GM19351 (cell line): ENCODE measurements at regions not wholly inside any gene's neighbourhood (a gene's known extent, or its start where the extent isn't known, plus 50 kb on each side); places are given as distances from the start of the nearest gene placed in this dataset.

Experiments
- ATAC-seq: cut with Tn5 transposase; IDR thresholded peaks from one replicate; pipeline ENCODE4 v1.9.1; 2021; ENCODE audit warnings: mild to moderate bottlenecking, moderate library complexity; ENCODE audit not compliant: unreplicated experiment

- ATAC-seq, result no peak
Observed at GRCh38 chr11:45062115-45062514, 84.3 kb upstream of the PRDM11 start.

- no peak for ATAC-seq
Observed at GRCh38 chr11:45062974-45063635, 83.3 kb upstream of the PRDM11 start.

- no peak for ATAC-seq
Observed at GRCh38 chr11:45063669-45064068, 82.8 kb upstream of the PRDM11 start.

- no peak for ATAC-seq
Observed at GRCh38 chr11:45067966-45068365, 78.5 kb upstream of the PRDM11 start.

GRCh38 chr11:45071232-45071631 is 75.2 kb upstream of the PRDM11 start:
- no peak for ATAC-seq

- ATAC-seq, result no peak
Observed at GRCh38 chr11:45073685-45074141, 72.7 kb upstream of the PRDM11 start.

GRCh38 chr11:45075519-45075918 is 70.9 kb upstream of the PRDM11 start:
- ATAC-seq, result no peak

- no peak for ATAC-seq
Observed at GRCh38 chr11:45075952-45076351, 70.5 kb upstream of the PRDM11 start.

GRCh38 chr11:45076761-45077160 is 69.7 kb upstream of the PRDM11 start:
- ATAC-seq, result no peak

- no peak for ATAC-seq
Observed at GRCh38 chr11:45078236-45079074, 68.0 kb upstream of the PRDM11 start.

GRCh38 chr11:45079075-45079444 is 67.4 kb upstream of the PRDM11 start:
- no peak for ATAC-seq

GRCh38 chr11:45079567-45079942 is 66.9 kb upstream of the PRDM11 start:
- ATAC-seq, result no peak

GRCh38 chr11:45079943-45080719 is 66.3 kb upstream of the PRDM11 start:
- peak; percentile 69 for ATAC-seq

- ATAC-seq, result no peak
Observed at GRCh38 chr11:45082744-45083543, 63.5 kb upstream of the PRDM11 start.

GRCh38 chr11:45083544-45084087 is 62.8 kb upstream of the PRDM11 start:
- no peak for ATAC-seq

GRCh38 chr11:45085646-45086501 is 60.6 kb upstream of the PRDM11 start:
- no peak for ATAC-seq

GRCh38 chr11:45086526-45086925 is 59.9 kb upstream of the PRDM11 start:
- no peak for ATAC-seq

- no peak for ATAC-seq
Observed at GRCh38 chr11:45087086-45087899, 59.1 kb upstream of the PRDM11 start.

GRCh38 chr11:45087900-45088160 is 58.6 kb upstream of the PRDM11 start:
- ATAC-seq, result no peak
